Activated CD4-positive, alpha-beta T cell treated with anti-CD3 and anti-CD28 coated beads, Interleukin-2, amount 50 U/mL, for 16 hours (primary cell): ENCODE measurements at regions not wholly inside any gene's neighbourhood (a gene's known extent, or its start where the extent isn't known, plus 50 kb on each side); places are given as distances from the start of the nearest gene placed in this dataset.

Experiments
- DNase-seq: peaks from one replicate; pipeline ENCODE4 v3.0.0-alpha.2; 2020

- DNase-seq: no peak
These were observed 66.4 kb upstream of the MPHOSPH6 start for GRCh38 chr16:82236415-82236814.

DNA sequence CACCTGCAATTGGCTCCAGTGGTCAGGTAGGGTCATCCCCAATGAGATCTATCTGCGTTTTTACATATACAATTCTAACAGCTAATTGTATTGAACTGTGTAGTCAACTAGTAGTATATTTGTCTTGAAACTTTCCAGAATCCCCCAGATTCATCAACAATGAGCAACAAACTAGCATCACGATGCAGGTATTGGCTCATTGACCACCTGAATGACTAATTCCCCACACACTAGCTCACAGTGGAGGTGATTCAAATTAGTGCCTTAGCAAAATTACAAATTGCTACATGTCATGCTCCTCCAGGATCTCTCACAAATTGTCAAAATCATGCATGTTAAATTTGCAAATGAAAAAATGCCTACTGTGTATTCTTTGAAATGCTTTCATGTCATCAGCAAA, 62.8 kb upstream of the MPHOSPH6 start:
- no peak for DNase-seq

DNA sequence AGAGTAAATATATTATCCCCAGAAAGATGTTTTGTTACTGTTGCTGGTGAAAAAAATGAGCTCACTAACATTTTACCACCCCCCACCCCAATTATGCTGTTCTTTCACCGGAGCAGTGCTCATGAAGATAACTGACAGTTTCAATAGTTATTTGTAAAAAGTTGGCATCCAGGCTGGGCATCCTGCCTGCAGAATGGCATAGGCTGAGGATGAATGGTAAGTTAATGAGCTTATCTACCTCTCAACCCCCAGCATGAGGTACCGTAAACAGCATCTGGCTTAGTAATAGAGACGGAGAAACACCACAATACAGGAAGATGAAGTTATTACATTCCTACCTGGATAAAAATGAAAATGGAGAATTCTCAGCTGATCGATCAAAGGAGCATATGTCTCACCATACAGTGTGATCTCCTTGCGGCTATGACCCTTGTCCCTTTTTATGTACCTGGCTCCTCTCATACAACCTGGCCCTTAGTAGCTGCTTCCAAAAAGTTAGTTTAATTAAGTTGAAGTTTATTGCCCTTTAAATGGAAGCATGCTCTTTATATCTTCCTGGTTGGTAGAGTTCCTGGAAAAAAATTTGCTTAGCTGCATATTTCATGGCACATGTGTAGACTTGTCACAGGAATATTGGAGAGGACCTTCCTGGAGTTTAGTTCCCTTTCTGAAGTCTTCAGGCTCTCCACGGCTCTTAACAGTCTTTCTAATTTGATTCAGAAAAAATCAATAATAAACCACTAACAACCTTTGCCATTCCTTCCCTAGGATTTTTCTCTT, 61.2 kb upstream of the MPHOSPH6 start:
- no peak for DNase-seq

GRCh38 chr16:82229800-82230619, 60.0 kb upstream of the MPHOSPH6 start:
- peak; percentile 52 for DNase-seq

DNA sequence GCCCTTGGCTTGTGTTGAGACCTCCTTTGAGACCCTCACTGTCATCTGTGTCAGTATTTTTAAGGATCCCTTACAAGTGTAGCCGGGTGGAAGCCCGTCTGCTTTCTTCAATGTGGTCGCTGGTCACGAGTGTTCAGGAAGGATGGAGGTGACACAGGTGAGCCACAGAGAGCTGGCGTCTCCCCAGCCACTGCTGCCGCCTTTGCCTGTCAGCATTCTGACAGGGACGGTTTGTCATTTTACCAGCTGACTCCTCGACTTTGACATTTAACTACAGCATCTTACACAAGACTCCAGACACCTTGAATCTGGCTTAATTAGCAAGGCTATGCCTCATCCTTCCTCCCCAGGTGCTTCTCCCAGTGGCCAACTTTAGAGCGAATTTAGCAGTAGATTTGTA, 56.3 kb upstream of the MPHOSPH6 start:
- DNase-seq: no peak

DNA sequence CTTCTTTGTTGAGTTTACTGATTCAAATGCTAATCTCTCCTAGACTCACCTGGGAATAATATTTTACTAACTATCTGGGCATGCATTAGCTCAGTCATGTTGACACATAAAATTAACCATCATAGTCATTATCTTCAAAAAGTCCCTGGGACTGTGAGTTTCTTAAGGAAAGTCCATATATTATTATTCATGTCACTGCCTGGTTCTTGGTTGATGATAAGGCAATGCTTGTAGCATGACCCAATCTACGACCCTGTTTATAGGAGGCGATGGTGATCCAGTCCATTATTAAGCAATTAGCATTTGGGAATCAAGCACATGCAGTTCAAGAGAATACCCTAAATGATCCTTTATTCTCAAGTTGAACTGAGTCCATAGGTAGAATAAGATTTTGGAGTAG, 54.8 kb upstream of the MPHOSPH6 start:
- no peak for DNase-seq

GRCh38 chr16:82220541-82220940, 50.5 kb upstream of the MPHOSPH6 start:
- DNase-seq: no peak
